CD4-positive, alpha-beta T cell treated with Interleukin-1 beta for 1 hour (primary cell): ENCODE measurements at regions not wholly inside any gene's neighbourhood (a gene's known extent, or its start where the extent isn't known, plus 50 kb on each side); places are given as distances from the start of the nearest gene placed in this dataset.
"Not testable (repeated sequence)": the region's sequence is repeated elsewhere in the genome, so short reads cannot be mapped to it uniquely, and the experiment has no call there.

ENCODE experiments used
- DNase-seq, 2 donors: peaks; one replicate each; pipeline ENCODE4 v3.0.0-alpha.2; 2020 to 2022

DNA sequence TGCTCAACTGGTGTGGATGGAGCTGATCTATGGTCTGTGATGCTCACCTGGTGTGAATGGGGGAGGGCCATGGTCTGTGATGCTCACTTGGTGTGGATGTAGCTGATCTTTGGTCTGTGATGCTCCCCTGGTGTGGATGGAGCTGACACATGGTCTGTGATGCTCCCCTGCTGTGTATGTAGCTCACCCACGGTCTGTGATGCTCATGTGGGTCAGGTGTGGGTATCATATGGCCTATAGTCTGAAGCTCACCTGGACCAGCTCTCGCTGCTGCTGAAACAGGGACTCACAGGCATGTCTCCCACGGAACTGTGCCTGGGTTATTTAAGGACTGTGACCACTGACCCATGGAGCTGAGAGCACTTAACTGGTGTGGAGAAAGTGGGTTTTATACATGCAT, 109.7 kb downstream of the CRLF2 start:
- DNase-seq, result no peak

GRCh38 chrX:1102221-1102620, 110.2 kb downstream of the CRLF2 start:
- not testable (repeated sequence) for DNase-seq

- no peak for DNase-seq
Measured at GRCh38 chrX:1099146-1099770, 113.2 kb downstream of the CRLF2 start.

DNA sequence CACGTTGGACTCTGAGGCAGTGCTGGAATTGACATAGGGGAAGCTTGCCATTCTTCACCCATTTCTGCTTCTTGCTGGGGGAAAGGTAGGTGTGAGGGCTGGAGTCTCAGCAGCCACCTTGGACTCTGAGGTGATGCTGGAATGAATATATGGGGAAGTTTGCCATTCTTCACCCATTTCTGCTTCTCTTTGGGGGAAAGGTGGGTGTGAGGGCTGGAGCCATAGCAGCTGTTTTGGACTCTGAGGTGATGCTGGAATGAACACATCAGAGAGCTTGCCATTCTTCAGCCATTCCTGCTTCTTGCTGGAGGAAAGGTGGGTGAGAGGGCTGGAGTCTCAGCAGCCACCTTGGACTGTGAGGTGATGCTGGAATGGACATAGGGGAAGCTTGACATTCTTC, 115.1 kb downstream of the CRLF2 start:
- DNase-seq, result no peak

DNA sequence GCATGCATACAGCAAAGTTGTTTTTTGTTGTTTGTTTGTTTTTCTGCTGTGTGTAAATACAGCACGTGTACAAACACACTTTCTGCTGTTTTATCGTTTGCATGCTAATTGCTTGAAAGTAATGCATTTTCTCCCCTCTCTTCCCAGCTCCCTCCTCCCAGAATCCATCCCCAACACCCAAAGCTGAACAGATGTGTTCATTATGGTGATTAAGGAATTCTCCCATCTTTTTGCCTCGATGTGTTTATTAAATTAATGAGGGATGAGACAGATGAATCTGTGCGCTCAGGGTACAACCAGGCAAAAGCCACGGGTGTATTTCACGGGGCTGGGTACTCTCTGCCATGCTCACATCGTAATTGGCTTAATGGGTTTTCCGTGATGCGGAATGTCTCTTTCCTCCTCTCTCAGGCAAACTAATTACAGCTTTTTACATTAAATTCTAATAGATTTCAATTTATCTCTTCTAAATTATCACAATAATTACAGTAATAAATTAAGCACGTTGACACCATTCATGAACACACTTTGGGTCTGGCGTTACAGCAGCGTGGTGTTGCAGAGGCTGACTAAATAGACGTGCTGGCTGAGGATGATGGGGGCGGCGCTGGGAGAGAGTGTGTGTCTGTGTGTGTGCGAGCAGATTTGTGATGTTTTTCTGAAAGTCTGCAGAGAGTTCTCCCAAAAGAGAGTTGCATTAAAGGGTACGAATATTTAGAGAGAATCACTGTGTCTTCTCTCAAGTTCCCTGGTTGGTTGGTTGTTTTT, 117.7 kb downstream of the CRLF2 start:
- DNase-seq, result no peak

DNA sequence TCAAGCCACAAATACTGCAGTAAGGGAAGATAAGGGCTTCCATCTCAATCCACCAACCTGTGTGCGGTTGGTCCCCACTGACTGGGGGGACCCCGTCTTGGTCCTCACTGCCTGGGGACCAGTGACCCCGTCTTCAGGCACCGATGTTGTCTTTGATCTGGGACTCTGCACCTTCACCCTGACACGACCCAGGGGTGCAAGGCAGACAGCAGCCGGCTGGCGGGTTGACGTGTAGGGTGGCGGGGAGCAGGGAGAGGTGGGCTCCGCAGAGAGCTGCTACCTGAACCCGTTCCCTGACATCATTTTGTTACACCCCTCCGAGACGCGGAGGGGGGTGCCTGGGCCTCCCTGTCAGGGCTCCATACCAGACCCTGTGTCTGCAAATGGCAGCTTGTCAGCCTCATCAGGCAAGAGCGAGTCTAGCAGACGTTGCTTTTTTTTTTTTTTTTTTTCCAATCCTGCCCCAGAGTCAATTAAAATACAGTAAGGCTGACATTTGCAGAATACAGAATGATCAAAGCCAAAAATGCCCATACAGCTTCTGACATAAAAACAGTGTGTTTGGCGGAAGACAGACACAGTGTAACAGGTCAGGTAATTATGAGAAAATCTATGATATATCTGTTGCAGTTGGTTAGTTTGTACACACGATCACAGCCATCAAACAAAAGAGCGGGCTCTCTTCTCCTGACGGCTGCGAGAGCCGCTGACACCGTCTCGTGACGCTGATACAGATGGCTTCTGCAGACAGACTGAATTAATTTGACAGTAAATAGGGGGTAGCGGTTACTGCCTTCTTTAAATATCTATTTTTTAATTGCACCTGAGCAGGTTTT, 118.6 kb downstream of the CRLF2 start:
- DNase-seq, result no peak

GRCh38 chrX:1093121-1093520, 119.3 kb downstream of the CRLF2 start:
- DNase-seq, result peak; percentile 33 to 37

- no peak for DNase-seq
Measured at GRCh38 chrX:1086444-1087409, 125.7 kb downstream of the CRLF2 start.

DNA sequence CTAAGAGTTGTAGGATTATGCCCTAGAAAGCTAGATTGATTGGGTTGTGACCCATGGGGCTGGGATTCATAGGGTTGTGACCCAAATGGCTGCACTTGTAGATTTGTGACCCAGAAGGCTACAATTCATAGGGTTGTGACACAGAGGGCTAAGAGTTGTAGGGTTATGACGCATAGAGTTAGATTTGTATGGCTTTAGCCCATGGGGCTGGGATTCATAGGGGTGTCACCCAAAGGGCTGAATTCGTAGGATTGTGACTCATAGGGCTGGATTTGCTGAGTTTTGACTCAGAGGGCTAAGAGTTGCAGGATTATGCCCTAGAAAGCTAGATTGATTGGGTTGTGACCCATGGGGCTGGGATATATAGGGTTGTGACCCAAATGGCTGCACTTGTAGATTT, 126.6 kb downstream of the CRLF2 start:
- DNase-seq, result not testable (repeated sequence)

DNA sequence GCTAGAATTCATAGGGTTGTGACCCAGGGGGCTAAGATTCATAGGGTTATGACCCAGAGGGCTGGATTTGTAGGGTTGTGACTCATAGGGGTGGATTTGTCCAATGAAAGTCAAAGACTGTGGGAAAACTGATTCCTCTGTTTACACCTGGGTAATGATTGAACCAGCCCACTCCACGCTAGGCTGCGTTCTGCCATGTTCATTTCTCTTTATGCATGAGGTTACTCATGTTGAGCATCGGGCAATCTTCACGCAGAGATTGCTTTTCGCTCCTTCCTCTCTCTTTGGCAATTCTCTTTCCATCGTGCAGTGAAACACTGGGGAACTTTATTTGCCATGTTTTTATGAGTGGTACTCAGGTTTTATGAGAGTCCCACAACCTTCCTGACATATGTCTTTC, 127.8 kb downstream of the CRLF2 start:
- DNase-seq, result no peak

GRCh38 chrX:1076871-1077651, 135.4 kb downstream of the CRLF2 start:
- no peak for DNase-seq

DNA sequence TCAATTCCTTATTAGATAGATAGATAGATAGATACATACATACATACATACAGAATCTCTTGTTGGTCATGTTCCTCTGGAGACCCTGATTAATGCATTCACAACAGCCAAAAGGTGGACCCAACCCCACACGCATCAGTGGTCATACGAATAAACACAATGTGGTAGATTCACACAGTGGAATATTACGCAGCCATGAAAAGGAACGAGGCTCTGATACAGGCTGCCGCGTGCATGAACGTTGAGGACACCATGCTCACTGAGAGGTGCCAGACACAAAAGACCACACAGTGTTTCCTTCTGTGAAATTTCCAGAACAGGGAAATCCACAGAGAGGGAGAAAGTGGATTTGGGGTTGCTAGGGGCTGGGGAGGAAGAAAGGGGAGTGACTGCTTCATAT, 136.7 kb downstream of the CRLF2 start:
- no peak for DNase-seq

DNA sequence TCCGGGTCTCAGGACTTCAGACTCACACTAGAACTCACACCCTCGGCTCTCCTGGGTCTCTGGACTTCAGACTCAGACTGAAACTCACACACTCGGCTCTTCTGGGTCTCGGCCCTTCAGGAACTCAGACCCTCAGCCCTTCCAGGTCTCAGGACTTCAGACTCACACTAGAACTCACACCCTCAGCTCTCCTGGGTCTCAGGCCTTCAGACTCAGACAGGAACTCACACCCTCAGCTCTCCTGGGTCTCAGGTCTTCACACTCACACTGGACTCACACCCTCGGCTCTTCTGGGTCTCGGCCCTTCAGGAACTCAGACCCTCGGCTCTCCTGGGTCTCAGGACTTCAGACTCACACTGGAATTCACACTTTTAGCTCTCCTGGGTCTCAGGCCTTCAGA, 137.3 kb downstream of the CRLF2 start:
- no peak for DNase-seq

- no peak for DNase-seq
Measured at GRCh38 chrX:1074755-1075154, 137.7 kb downstream of the CRLF2 start.

DNA sequence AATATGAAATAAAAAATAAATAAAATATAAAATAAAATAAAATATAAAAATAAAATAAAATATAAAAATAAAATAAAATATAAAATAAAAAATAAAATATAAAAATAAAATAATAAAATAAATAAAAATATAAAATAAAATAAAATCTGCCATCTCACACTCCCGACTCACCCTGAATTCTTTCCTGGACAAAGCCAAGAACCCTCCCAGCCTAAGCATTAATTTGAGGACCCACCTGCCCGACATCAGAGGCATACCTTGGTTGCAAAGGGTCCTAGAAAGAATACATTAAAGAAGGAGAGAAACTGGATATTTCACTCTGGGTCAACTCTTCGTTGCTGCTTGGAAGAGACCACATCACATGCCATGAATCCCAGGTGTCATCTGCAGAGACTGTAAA, 138.3 kb downstream of the CRLF2 start:
- no peak for DNase-seq

- no peak for DNase-seq
Measured at GRCh38 chrX:1072637-1073377, 139.6 kb downstream of the CRLF2 start.

GRCh38 chrX:1071351-1071750, 141.1 kb downstream of the CRLF2 start:
- DNase-seq, result no peak

GRCh38 chrX:1062351-1062750, 150.1 kb downstream of the CRLF2 start:
- no peak for DNase-seq

DNA sequence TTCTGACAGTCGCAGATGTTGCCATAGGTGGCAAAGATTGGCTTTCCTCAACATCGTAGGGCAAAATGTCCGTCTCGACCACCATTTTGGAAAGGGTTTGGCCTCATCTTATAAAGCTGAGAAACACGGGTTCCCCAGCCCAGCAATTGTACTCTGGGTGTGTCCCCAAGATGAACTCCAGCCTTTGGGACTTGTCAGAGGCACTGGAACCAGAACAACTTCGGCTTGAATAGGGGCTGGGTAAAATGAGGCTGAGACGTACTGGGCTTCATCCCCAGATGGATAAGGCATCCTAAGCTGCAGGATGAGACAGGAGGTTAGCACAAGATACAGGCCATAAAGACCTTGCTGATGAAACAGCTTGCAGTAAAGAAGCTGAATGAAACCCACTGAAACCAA, 151.9 kb downstream of the CRLF2 start:
- no peak for DNase-seq

- no peak for DNase-seq
Measured at GRCh38 chrX:1059576-1060561, 152.6 kb downstream of the CRLF2 start.
